ENCODE measurements at regions not wholly inside any gene's neighbourhood (a gene's known extent, or its start where the extent isn't known, plus 50 kb on each side); places are given as distances from the start of the nearest gene placed in this dataset.

DNA sequence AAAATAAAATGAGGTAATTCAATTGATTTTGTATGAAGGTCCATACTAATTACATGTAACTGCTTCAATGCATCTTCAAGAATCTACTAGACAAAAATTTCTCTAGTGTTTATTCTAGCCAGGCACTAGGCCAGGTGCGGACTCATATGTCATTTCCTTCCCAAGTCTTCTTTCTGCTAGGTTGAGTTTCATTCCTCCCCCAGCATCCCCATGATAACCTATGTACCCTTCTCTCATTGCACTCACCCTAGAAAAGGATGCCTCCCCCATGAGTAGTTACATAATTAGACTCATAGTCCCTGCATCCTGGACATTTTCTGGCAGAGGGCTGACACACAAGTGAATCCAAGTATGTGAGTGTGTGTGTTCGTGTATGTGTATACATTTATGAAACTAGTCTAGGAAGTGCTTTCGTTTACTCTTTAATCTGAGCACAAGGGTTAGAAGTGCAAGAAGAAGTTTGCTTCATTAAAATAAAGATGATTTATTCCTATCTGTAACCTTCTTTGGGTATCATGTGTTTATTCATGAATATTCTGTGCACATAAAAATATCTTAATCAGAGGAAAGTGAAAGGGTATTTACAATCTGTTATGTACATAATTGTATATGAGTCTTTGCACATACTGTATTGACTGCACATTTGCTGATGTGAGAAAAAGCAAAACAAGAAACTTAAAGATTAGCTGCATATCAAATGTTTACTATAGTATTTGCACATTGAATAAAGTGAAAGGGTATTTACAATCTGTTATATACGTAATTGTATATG lies 585.6 kb upstream of the ZNF717 start:
- Histone ChIP-seq H3K4me3 (ENCODE audit: low read length) (no peak overlapping the region), H3K9me3 (ENCODE audit: control insufficient read depth, low read length) (no peaks in the 10 kb centered on the region), H3K36me3 (ENCODE audit: control insufficient read depth, insufficient read depth, low read length, severe bottlenecking) (no peaks in the 10 kb centered on the region), H3K4me1 (ENCODE audit: control insufficient read depth, insufficient read depth, low read length) (no peaks in the 10 kb centered on the region), H3K9ac (ENCODE audit: low read length) (no peak overlapping the region), H3K27me3 (replicated peaks; ENCODE audit: control insufficient read depth, insufficient read depth, low read length) (no peaks in the 10 kb centered on the region)
- DNase-seq (ENCODE audit: low read depth) = no peak

DNA sequence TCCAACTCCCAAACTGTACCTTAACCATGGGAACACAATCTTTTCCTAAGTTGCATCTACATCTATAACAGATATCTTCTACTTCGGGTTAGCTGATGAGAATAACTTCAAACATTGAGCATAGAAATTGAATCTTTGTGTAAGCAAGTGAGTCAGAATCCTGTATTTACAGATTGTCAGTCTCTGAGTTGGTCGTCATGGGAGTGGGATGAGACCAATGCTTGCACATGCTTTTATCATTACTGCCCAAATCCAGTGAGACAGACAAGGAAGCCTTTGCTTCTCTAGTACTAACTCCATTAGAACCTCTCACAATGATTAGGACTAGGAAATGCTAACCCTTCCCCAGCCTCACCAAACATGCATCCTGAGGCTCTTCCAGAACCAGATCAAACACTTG lies 587.1 kb upstream of the ZNF717 start:
- no peaks in the 10 kb centered on the region for H3K9me3 ChIP-seq (ENCODE audit: control insufficient read depth, low read length)
- no peak for DNase-seq (ENCODE audit: low read depth)
- no peaks in the 10 kb centered on the region for H3K4me1 ChIP-seq (ENCODE audit: control insufficient read depth, insufficient read depth, low read length)
- no peak overlapping the region for H3K9ac ChIP-seq (ENCODE audit: low read length)
- H3K27me3 ChIP-seq (replicated peaks; ENCODE audit: control insufficient read depth, insufficient read depth, low read length) = no peaks in the 10 kb centered on the region
- H3K36me3 ChIP-seq (ENCODE audit: control insufficient read depth, insufficient read depth, low read length, severe bottlenecking) = no peaks in the 10 kb centered on the region
- no peak overlapping the region for H3K4me3 ChIP-seq (ENCODE audit: low read length)

DNA sequence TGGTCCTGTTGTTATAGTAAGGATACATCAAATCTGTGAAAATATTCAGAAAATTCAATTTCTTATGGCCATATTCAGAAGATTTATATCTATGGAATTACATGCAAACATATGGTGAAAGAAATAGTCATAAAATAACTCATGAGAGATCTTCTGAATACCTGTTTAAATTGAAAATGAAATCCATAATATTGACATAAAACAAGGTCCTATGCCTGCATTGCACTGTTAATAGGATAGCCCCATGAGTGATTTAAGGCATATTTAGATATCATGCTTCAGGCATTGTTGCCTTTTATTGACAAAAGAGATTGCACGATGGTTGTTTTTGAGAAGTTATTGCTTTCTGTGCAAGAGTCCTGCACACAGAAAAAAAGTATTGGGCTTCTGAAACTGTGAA lies 591.7 kb upstream of the ZNF717 start:
- Histone ChIP-seq H3K9ac (ENCODE audit: low read length) (no peak overlapping the region), H3K4me3 (ENCODE audit: low read length) (no peak overlapping the region), H3K4me1 (ENCODE audit: control insufficient read depth, insufficient read depth, low read length) (no peaks in the 10 kb centered on the region), H3K36me3 (ENCODE audit: control insufficient read depth, insufficient read depth, low read length, severe bottlenecking) (no peaks in the 10 kb centered on the region), H3K27me3 (replicated peaks; ENCODE audit: control insufficient read depth, insufficient read depth, low read length) (no peaks in the 10 kb centered on the region), H3K9me3 (ENCODE audit: control insufficient read depth, low read length) (no peaks in the 10 kb centered on the region)
- no peak for DNase-seq (ENCODE audit: low read depth)

DNA sequence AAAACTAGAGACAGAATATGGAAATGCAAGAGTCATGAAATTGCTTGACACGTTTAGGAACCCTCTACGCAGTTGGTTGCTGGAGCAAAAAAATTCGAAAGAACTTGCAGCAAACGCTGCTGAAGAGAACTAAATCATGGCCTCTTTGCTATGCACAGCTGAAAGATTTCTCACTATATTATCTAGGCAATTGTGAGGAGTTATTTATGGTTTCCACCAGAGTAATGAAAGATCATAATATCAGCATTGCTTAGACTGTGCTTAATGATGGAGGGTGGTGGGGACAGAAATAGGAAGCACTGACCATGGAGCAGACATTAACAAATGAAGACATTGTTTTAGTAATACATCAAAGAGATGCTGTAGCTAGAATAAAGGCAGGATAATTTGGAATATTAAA lies 593.4 kb upstream of the ZNF717 start:
- Histone ChIP-seq H3K4me3 (ENCODE audit: low read length) (no peak overlapping the region), H3K27me3 (replicated peaks; ENCODE audit: control insufficient read depth, insufficient read depth, low read length) (no peaks in the 10 kb centered on the region), H3K9ac (ENCODE audit: low read length) (no peak overlapping the region), H3K36me3 (ENCODE audit: control insufficient read depth, insufficient read depth, low read length, severe bottlenecking) (no peaks in the 10 kb centered on the region), H3K4me1 (ENCODE audit: control insufficient read depth, insufficient read depth, low read length) (no peaks in the 10 kb centered on the region), H3K9me3 (ENCODE audit: control insufficient read depth, low read length) (no peaks in the 10 kb centered on the region)
- no peak for DNase-seq (ENCODE audit: low read depth)

DNA sequence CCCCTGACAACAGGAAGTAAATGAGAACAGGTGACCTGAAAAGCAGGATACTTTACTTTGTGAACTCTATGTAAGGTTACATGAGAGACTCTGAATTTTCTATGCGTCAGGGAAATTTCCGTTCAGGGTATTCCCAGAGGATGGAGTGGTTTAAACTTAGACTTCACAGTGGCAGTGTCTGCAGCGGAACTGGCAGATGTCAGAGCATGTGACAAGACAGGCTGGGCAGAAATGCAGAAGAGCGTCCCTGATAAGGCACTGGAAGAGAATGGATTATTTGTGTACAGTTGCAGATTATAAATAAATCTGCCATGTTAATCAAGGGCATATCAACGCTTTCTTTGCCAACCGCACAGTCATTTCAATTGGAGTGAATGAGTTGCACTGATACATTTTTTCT lies 598.4 kb upstream of the ZNF717 start:
- H3K4me1 ChIP-seq (ENCODE audit: control insufficient read depth, insufficient read depth, low read length) = no peaks in the 10 kb centered on the region
- H3K36me3 ChIP-seq (ENCODE audit: control insufficient read depth, insufficient read depth, low read length, severe bottlenecking) = no peaks in the 10 kb centered on the region
- H3K4me3 ChIP-seq (ENCODE audit: low read length) = no peak overlapping the region
- no peaks in the 10 kb centered on the region for H3K27me3 ChIP-seq (replicated peaks; ENCODE audit: control insufficient read depth, insufficient read depth, low read length)
- no peaks in the 10 kb centered on the region for H3K9me3 ChIP-seq (ENCODE audit: control insufficient read depth, low read length)
- no peak overlapping the region for H3K9ac ChIP-seq (ENCODE audit: low read length)
- no peak for DNase-seq (ENCODE audit: low read depth)

DNA sequence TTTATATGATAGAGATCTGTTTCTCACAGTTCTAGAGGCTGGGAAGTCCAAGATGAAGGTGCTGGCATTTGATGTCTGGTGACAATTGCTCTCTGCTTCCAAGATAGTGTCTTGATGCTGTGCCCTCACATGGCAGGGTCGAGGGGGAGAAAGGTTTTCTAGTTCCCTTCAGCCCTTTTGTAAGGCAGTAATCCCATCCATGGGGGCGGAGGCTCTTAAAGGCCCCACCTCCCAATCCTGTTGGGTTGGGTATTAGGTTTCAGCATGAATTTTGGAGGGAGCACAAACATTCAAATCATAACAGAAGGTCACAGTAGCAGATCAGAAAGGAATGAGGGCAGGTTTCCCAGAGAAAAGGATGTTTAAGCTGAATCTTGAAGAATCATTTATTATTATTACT lies 601.7 kb upstream of the ZNF717 start:
- no peak for DNase-seq (ENCODE audit: low read depth)
- Histone ChIP-seq H3K4me1 (ENCODE audit: control insufficient read depth, insufficient read depth, low read length) (no peaks in the 10 kb centered on the region), H3K9ac (ENCODE audit: low read length) (no peak overlapping the region), H3K9me3 (ENCODE audit: control insufficient read depth, low read length) (no peaks in the 10 kb centered on the region), H3K36me3 (ENCODE audit: control insufficient read depth, insufficient read depth, low read length, severe bottlenecking) (no peaks in the 10 kb centered on the region), H3K4me3 (ENCODE audit: low read length) (no peak overlapping the region), H3K27me3 (replicated peaks; ENCODE audit: control insufficient read depth, insufficient read depth, low read length) (no peaks in the 10 kb centered on the region)

DNA sequence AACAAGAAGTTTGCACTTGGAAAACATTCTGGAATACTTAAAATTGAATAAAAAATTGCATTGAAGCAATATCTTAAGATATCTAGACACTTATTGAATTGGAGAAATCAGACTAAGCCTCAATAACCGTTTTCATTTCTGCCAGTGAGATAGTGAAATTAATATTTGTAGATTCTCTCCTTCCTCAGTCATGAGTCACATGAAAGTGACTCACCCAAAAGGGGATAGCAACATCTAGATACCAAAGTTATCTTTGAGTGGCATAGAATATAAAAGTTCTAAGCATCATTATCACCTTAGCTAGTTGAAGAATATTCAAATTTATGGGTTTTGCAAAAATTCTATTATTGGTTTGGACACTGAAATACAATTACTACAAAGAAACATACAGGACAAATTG lies 614.8 kb upstream of the ZNF717 start:
- no peaks in the 10 kb centered on the region for H3K36me3 ChIP-seq (ENCODE audit: control insufficient read depth, insufficient read depth, low read length, severe bottlenecking)
- H3K4me3 ChIP-seq (ENCODE audit: low read length) = peak overlapping the region; percentile 59
- H3K9ac ChIP-seq (ENCODE audit: low read length) = no peak overlapping the region
- peak; percentile 51 for DNase-seq (ENCODE audit: low read depth)
- no peaks in the 10 kb centered on the region for H3K9me3 ChIP-seq (ENCODE audit: control insufficient read depth, low read length)
- no peaks in the 10 kb centered on the region for H3K27me3 ChIP-seq (replicated peaks; ENCODE audit: control insufficient read depth, insufficient read depth, low read length)
- H3K4me1 ChIP-seq (ENCODE audit: control insufficient read depth, insufficient read depth, low read length) = peaks cover 11% of the 10 kb centered on the region

DNA sequence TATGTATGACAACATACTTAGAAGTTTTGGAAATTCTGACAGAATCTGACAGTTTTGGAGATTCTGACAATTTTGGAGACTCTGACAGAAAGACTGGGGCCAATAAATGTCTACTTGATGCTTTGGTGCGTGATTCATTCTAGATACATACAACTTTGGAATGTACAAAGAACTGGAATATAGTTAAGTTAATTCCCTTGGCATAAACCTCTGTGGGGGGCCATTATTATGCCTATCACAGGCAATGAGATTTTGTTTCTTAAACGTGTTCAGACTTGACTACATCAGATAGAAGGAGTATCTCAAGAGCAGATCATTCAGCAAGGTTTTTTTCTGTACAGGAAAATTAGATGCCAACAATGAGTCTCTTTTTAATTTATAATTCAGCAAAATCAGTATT lies 617.6 kb upstream of the ZNF717 start:
- no peak overlapping the region for H3K9ac ChIP-seq (ENCODE audit: low read length)
- no peak overlapping the region for H3K4me3 ChIP-seq (ENCODE audit: low read length)
- H3K4me1 ChIP-seq (ENCODE audit: control insufficient read depth, insufficient read depth, low read length) = peaks cover 11% of the 10 kb centered on the region
- no peaks in the 10 kb centered on the region for H3K9me3 ChIP-seq (ENCODE audit: control insufficient read depth, low read length)
- DNase-seq (ENCODE audit: low read depth) = peak; percentile 25
- H3K27me3 ChIP-seq (replicated peaks; ENCODE audit: control insufficient read depth, insufficient read depth, low read length) = no peaks in the 10 kb centered on the region
- H3K36me3 ChIP-seq (ENCODE audit: control insufficient read depth, insufficient read depth, low read length, severe bottlenecking) = no peaks in the 10 kb centered on the region

DNA sequence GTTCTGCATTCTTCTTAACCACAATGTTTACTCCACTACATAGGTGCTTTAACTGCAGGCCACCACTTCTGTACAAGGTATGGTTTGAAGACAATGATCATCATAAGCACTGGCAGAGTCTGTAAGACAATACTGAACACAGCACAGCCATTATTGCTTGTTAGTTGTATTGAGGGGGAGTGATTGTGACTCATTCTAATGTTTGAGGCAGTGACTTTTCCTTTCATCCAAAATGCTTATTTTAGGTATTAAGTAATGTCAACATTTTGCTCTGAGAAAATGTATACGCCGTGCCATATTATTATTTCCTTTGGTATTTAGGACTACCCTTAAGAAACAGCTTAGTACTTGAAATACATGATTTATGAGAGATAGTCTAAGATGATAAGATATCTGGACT lies 618.2 kb upstream of the ZNF717 start:
- Histone ChIP-seq H3K27me3 (replicated peaks; ENCODE audit: control insufficient read depth, insufficient read depth, low read length) (no peaks in the 10 kb centered on the region), H3K9me3 (ENCODE audit: control insufficient read depth, low read length) (no peaks in the 10 kb centered on the region), H3K4me3 (ENCODE audit: low read length) (no peak overlapping the region), H3K4me1 (ENCODE audit: control insufficient read depth, insufficient read depth, low read length) (peaks cover 11% of the 10 kb centered on the region), H3K9ac (ENCODE audit: low read length) (no peak overlapping the region), H3K36me3 (ENCODE audit: control insufficient read depth, insufficient read depth, low read length, severe bottlenecking) (no peaks in the 10 kb centered on the region)
- DNase-seq (ENCODE audit: low read depth) = peak; percentile 60

- no peaks in the 10 kb centered on the region for H3K9me3 ChIP-seq (ENCODE audit: control insufficient read depth, low read length)
- no peak overlapping the region for H3K9ac ChIP-seq (ENCODE audit: low read length)
- H3K4me3 ChIP-seq (ENCODE audit: low read length) = no peak overlapping the region
- peaks cover 6% of the 10 kb centered on the region for H3K4me1 ChIP-seq (ENCODE audit: control insufficient read depth, insufficient read depth, low read length)
- H3K36me3 ChIP-seq (ENCODE audit: control insufficient read depth, insufficient read depth, low read length, severe bottlenecking) = no peaks in the 10 kb centered on the region
- peak; percentile 51 for DNase-seq (ENCODE audit: low read depth)
- no peaks in the 10 kb centered on the region for H3K27me3 ChIP-seq (replicated peaks; ENCODE audit: control insufficient read depth, insufficient read depth, low read length)
Observed at GRCh38 chr3:76405196-76405595, 619.8 kb upstream of the ZNF717 start.

- Histone ChIP-seq H3K9ac (ENCODE audit: low read length) (no peak overlapping the region), H3K27me3 (replicated peaks; ENCODE audit: control insufficient read depth, insufficient read depth, low read length) (no peaks in the 10 kb centered on the region), H3K4me3 (ENCODE audit: low read length) (no peak overlapping the region), H3K9me3 (ENCODE audit: control insufficient read depth, low read length) (no peaks in the 10 kb centered on the region), H3K4me1 (ENCODE audit: control insufficient read depth, insufficient read depth, low read length) (no peaks in the 10 kb centered on the region), H3K36me3 (ENCODE audit: control insufficient read depth, insufficient read depth, low read length, severe bottlenecking) (no peaks in the 10 kb centered on the region)
- peak; percentile 33 for DNase-seq (ENCODE audit: low read depth)
Observed at GRCh38 chr3:76410762-76411281, 625.5 kb upstream of the ZNF717 start.

- Histone ChIP-seq H3K4me3 (ENCODE audit: low read length) (no peak overlapping the region), H3K36me3 (ENCODE audit: control insufficient read depth, insufficient read depth, low read length, severe bottlenecking) (no peaks in the 10 kb centered on the region), H3K9me3 (ENCODE audit: control insufficient read depth, low read length) (no peaks in the 10 kb centered on the region), H3K4me1 (ENCODE audit: control insufficient read depth, insufficient read depth, low read length) (no peaks in the 10 kb centered on the region), H3K9ac (ENCODE audit: low read length) (no peak overlapping the region), H3K27me3 (replicated peaks; ENCODE audit: control insufficient read depth, insufficient read depth, low read length) (no peaks in the 10 kb centered on the region)
- DNase-seq (ENCODE audit: low read depth) = no peak
Observed at GRCh38 chr3:76415384-76415783, 624.5 kb upstream of the ROBO2 start.
